ENCODE measurements at regions not wholly inside any gene's neighbourhood (a gene's known extent, or its start where the extent isn't known, plus 50 kb on each side); places are given as distances from the start of the nearest gene placed in this dataset.

GRCh38 chr10:130382031-130382430, 245.8 kb downstream of the GLRX3 start:
- intact Hi-C loops (cut with micrococcal nuclease), result no loop called here
- Histone ChIP-seq H3K9ac (ENCODE audit: low read length) (no peak overlapping the region), H3K27me3 (ENCODE audit: low read length) (no peaks in the 10 kb centered on the region), H3F3A (ENCODE audit: low read length, unreplicated experiment) (no peaks in the 10 kb centered on the region), H3K4me2 (ENCODE audit: low read length) (no peak overlapping the region), H3K79me2 (ENCODE audit: low read length) (no peaks in the 10 kb centered on the region), H3K9me3 (ENCODE audit: low read length) (no peaks in the 10 kb centered on the region), H3K4me3 (ENCODE audit: low read length) (no peak overlapping the region), H3K27ac (ENCODE audit: low read length) (no peak overlapping the region), H3K36me3 (ENCODE audit: low read depth, low read length) (no peaks in the 10 kb centered on the region), H3K9me2 (replicated peaks; ENCODE audit: low read length) (no peaks in the 10 kb centered on the region), H2AFZ (ENCODE audit: low read length) (no peak overlapping the region), H3K4me1 (ENCODE audit: insufficient read depth, low read length) (no peaks in the 10 kb centered on the region), H4K20me1 (ENCODE audit: low read length) (no peaks in the 10 kb centered on the region)
- TF ChIP-seq CTCF (conservative IDR thresholded peaks at IDR 0.05; ENCODE audit: low read depth, low read length) (no peak), EZH2 (IDR thresholded peaks at IDR 0.05; ENCODE audit: low read length, unreplicated experiment) (no peak)
- BruUV-seq (replicated peaks), result no TSS peak
- DNase-seq (no peak), ATAC-seq (no peak)
- CTCF ChIA-PET, result no interaction called here
- POLR2A ChIA-PET (ENCODE audit: unreplicated experiment), result no interaction called here

- POLR2A ChIA-PET (ENCODE audit: unreplicated experiment), result no interaction called here
- intact Hi-C loops (cut with micrococcal nuclease), result no loop called here
- BruUV-seq (replicated peaks), result no TSS peak
These were observed 251.9 kb downstream of the GLRX3 start for GRCh38 chr10:130387936-130388580.

GRCh38 chr10:130388746-130389145, 252.6 kb downstream of the GLRX3 start:
- Histone ChIP-seq H3K36me3 (ENCODE audit: low read depth, low read length) (no peaks in the 10 kb centered on the region), H3K9me2 (replicated peaks; ENCODE audit: low read length) (no peaks in the 10 kb centered on the region), H3K79me2 (ENCODE audit: low read length) (no peaks in the 10 kb centered on the region), H3K9me3 (ENCODE audit: low read length) (no peaks in the 10 kb centered on the region), H4K20me1 (ENCODE audit: low read length) (no peaks in the 10 kb centered on the region), H3K4me3 (ENCODE audit: low read length) (no peak overlapping the region), H3K27me3 (ENCODE audit: low read length) (no peaks in the 10 kb centered on the region), H3F3A (ENCODE audit: low read length, unreplicated experiment) (no peaks in the 10 kb centered on the region), H3K4me1 (ENCODE audit: insufficient read depth, low read length) (no peaks in the 10 kb centered on the region), H3K4me2 (ENCODE audit: low read length) (no peak overlapping the region), H2AFZ (ENCODE audit: low read length) (no peak overlapping the region), H3K9ac (ENCODE audit: low read length) (no peak overlapping the region), H3K27ac (ENCODE audit: low read length) (no peak overlapping the region)
- intact Hi-C loops (cut with micrococcal nuclease), result no loop called here
- DNase-seq, result no peak
- no TSS peak for BruUV-seq (replicated peaks)
- CTCF ChIA-PET, result no interaction called here
- ATAC-seq, result no peak
- POLR2A ChIA-PET (ENCODE audit: unreplicated experiment), result no interaction called here
- TF ChIP-seq CTCF (conservative IDR thresholded peaks at IDR 0.05; ENCODE audit: low read depth, low read length), result no peak
- TF ChIP-seq EZH2 (IDR thresholded peaks at IDR 0.05; ENCODE audit: low read length, unreplicated experiment), result no peak
- no peak for TF ChIP-seq EZH2phosphoT487 (IDR thresholded peaks at IDR 0.05; ENCODE audit: borderline replicate concordance, low read length)

More at GRCh38 chr10:130387936-130388580, 251.9 kb downstream of the GLRX3 start:
- no peaks in the 10 kb centered on the region for H3K27me3 ChIP-seq (ENCODE audit: low read length)
- TF ChIP-seq CTCF (conservative IDR thresholded peaks at IDR 0.05; ENCODE audit: low read depth, low read length) (no peak), EZH2 (IDR thresholded peaks at IDR 0.05; ENCODE audit: low read length, unreplicated experiment) (no peak), EZH2phosphoT487 (IDR thresholded peaks at IDR 0.05; ENCODE audit: borderline replicate concordance, low read length) (no peak)
- no peaks in the 10 kb centered on the region for H3K9me3 ChIP-seq (ENCODE audit: low read length)
- no peaks in the 10 kb centered on the region for H3F3A ChIP-seq (ENCODE audit: low read length, unreplicated experiment)
- no peaks in the 10 kb centered on the region for H4K20me1 ChIP-seq (ENCODE audit: low read length)
- H3K4me2 ChIP-seq (ENCODE audit: low read length), result no peak overlapping the region
- no peak for DNase-seq
- no peaks in the 10 kb centered on the region for H3K9me2 ChIP-seq (replicated peaks; ENCODE audit: low read length)
- H3K27ac ChIP-seq (ENCODE audit: low read length), result no peak overlapping the region
- no peaks in the 10 kb centered on the region for H3K79me2 ChIP-seq (ENCODE audit: low read length)
- no peak for ATAC-seq
- no peaks in the 10 kb centered on the region for H3K36me3 ChIP-seq (ENCODE audit: low read depth, low read length)
- CTCF ChIA-PET, result no interaction called here
- H3K4me3 ChIP-seq (ENCODE audit: low read length), result no peak overlapping the region
- no peaks in the 10 kb centered on the region for H3K4me1 ChIP-seq (ENCODE audit: insufficient read depth, low read length)
- H2AFZ ChIP-seq (ENCODE audit: low read length), result no peak overlapping the region
- no peak overlapping the region for H3K9ac ChIP-seq (ENCODE audit: low read length)
